Adrenal gland (tissue), 5 donors: ENCODE measurements at regions not wholly inside any gene's neighbourhood (a gene's known extent, or its start where the extent isn't known, plus 50 kb on each side); places are given as distances from the start of the nearest gene placed in this dataset.

Source experiments
- CTCF ChIP-seq, 6 experiments: fragments of 450-650 bp in 4 of 6; fragments of 200-600 bp in 2 of 6; sonication (generic) in 1 of 6; IDR thresholded peaks; 1 replicate in 5 of 6; 2 replicates in 1 of 6; pipeline versions ENCODE4 v1.5.1 to v1.8.0; 2016 to 2021; ENCODE audit warnings: antibody characterized with exemption in 6 of 6, mild to moderate bottlenecking in 2 of 6, moderate library complexity in 1 of 6
- POLR2A ChIP-seq, 2 donors: fragments of 450-650 bp; IDR thresholded peaks; one replicate each; pipeline ENCODE4 v1.6.1; 2017; ENCODE audit warnings: antibody characterized with exemption in 2 of 2, mild to moderate bottlenecking in 2 of 2, moderate library complexity in 1 of 2
- donor health status: DM: no; HTN: no; CAD: no.

GRCh38 chr7:67663644-67664043, 667.0 kb downstream of the TYW1 start:
- TF ChIP-seq CTCF (IDR thresholded peaks at IDR 0.05): no peak
- no peak for TF ChIP-seq POLR2A (IDR thresholded peaks at IDR 0.05)
